GM12892 (cell line): ENCODE measurements at regions not wholly inside any gene's neighbourhood (a gene's known extent, or its start where the extent isn't known, plus 50 kb on each side); places are given as distances from the start of the nearest gene placed in this dataset.

Source experiments
- POLR2A ChIP-seq: IDR thresholded peaks from 2 replicates; pipeline ENCODE4 v1.6.1; 2011; ENCODE audit warnings: low read depth, low read length, control low read depth
- TAF1 ChIP-seq: IDR thresholded peaks from 2 replicates; pipeline ENCODE4 v1.6.1; 2011; ENCODE audit warnings: low read depth, mild to moderate bottlenecking, control low read depth, low read length, borderline replicate concordance

DNA sequence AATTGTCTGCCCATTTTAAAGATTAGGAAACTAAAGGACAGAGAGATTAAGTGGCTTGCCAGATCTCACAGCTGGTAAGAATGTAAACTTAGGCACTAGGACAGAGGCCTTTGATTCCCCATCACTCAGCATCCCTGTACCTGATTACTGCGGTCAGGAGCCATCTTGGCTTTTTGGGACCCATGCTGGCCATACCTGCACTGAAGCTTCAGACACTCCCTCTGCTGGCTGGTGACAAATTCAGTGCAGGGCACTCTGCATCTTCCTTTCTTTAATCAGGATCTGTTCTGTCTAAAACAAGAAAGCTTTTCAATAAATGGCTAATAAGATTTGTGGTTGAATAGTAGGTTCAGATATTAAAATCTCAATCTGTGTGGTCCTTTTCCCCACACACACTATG is 215.5 kb upstream of the RORB start:
- TF ChIP-seq TAF1 (no peak), POLR2A (no peak)
